ENCODE measurements at regions not wholly inside any gene's neighbourhood (a gene's known extent, or its start where the extent isn't known, plus 50 kb on each side); places are given as distances from the start of the nearest gene placed in this dataset.

DNA sequence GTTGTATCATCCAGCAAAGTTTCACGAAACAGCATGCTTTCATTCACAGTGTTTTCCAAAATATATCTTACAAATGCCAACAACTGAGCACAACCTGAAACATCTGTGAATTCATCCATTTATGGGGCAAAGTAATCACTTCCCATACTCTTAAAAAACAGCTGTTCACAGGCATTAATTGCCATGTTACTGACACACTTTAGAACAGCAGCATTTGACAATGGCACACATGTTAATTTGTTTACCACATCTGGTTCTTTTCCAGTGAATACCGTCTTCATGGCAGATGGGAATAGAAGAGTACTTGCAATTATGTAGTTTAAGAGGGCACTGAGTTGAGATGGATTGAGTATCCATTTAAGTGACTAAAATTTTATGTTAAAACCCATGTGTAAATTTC lies 347.4 kb upstream of the LRP1B start:
- Histone ChIP-seq H3K27me3 (ENCODE audit: insufficient read depth) (no peaks in the 10 kb centered on the region), H3K36me3 (replicated peaks in 1 of 2; ENCODE audit: control insufficient read depth in 1 of 2, insufficient read depth in 2 of 2, low read length in 1 of 2) (no peaks in the 10 kb centered on the region), H3K79me2 (ENCODE audit: insufficient read depth) (no peaks in the 10 kb centered on the region), H3K4me3 (ENCODE audit: low read depth in 2 of 2, low read length in 1 of 2) (no peak overlapping the region), H4K20me1 (ENCODE audit: insufficient read depth) (no peaks in the 10 kb centered on the region), H3F3A (replicated peaks; ENCODE audit: insufficient read depth) (no peaks in the 10 kb centered on the region), H3K4me2 (no peak overlapping the region), H3K27ac (ENCODE audit: low read depth in 2 of 2, low read length in 1 of 2) (no peak overlapping the region), H3K9me2 (no peaks in the 10 kb centered on the region), H3K9ac (no peak overlapping the region), H3K9me3 (no peaks in the 10 kb centered on the region), H2AFZ (ENCODE audit: low read depth) (no peak overlapping the region), H3K4me1 (ENCODE audit: control insufficient read depth in 1 of 2, insufficient read depth in 2 of 2, low read depth in 1 of 2, low read length in 1 of 2) (no peaks in the 10 kb centered on the region)
- POLR2A ChIA-PET: no interaction called here
- no peak for TF ChIP-seq MEF2A (IDR thresholded peaks at IDR 0.05; ENCODE audit: borderline replicate concordance, low read depth)
- no peak for TF ChIP-seq SMC3 (IDR thresholded peaks at IDR 0.05; ENCODE audit: low read depth, low read length)
- no peak for TF ChIP-seq CHD2 (IDR thresholded peaks at IDR 0.05; ENCODE audit: low read length, partially characterized antibody)
- no peak for TF ChIP-seq TEAD4 (IDR thresholded peaks at IDR 0.05; ENCODE audit: borderline replicate concordance, insufficient read depth)
- no peak for TF ChIP-seq MXI1 (IDR thresholded peaks at IDR 0.05; ENCODE audit: low read depth, low read length)
- no peak for TF ChIP-seq RAD21 (IDR thresholded peaks at IDR 0.05; ENCODE audit: low read length)
- no peak for TF ChIP-seq POLR2AphosphoS5 (IDR thresholded peaks at IDR 0.05; ENCODE audit: low read depth, low read length)
- TF ChIP-seq FOSL2 (IDR thresholded peaks at IDR 0.05; ENCODE audit: borderline replicate concordance, low read depth): no peak
- no peak for TF ChIP-seq EP300 (IDR thresholded peaks at IDR 0.05; ENCODE audit: borderline replicate concordance in 1 of 2, low read depth in 1 of 2, low read length in 1 of 2)
- TF ChIP-seq EZH2phosphoT487 (IDR thresholded peaks at IDR 0.05; ENCODE audit: borderline replicate concordance, low read depth): no peak
- no peak for TF ChIP-seq YY1 (IDR thresholded peaks at IDR 0.05; ENCODE audit: low read depth)
- TF ChIP-seq ELF1 (IDR thresholded peaks at IDR 0.05): no peak
- TF ChIP-seq, protein P1, sequence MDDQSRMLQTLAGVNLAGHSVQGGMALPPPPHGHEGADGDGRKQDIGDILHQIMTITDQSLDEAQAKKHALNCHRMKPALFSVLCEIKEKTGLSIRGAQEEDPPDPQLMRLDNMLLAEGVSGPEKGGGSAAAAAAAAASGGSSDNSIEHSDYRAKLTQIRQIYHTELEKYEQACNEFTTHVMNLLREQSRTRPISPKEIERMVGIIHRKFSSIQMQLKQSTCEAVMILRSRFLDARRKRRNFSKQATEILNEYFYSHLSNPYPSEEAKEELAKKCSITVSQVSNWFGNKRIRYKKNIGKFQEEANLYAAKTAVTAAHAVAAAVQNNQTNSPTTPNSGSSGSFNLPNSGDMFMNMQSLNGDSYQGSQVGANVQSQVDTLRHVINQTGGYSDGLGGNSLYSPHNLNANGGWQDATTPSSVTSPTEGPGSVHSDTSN (IDR thresholded peaks at IDR 0.05): no peak
- TF ChIP-seq RFX5 (IDR thresholded peaks at IDR 0.05; ENCODE audit: low read length): no peak
- no peak for TF ChIP-seq NRF1 (IDR thresholded peaks at IDR 0.05; ENCODE audit: low read depth, low read length)
- no peak for TF ChIP-seq FOXJ3 (CRISPR knock-in tag; IDR thresholded peaks at IDR 0.05)
- TF ChIP-seq CTCF (IDR thresholded peaks at IDR 0.05): no peak
- no peak for TF ChIP-seq FOXM1 (IDR thresholded peaks at IDR 0.05; ENCODE audit: low read depth)
- TF ChIP-seq, protein P2, sequence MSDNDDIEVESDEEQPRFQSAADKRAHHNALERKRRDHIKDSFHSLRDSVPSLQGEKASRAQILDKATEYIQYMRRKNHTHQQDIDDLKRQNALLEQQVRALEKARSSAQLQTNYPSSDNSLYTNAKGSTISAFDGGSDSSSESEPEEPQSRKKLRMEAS (IDR thresholded peaks at IDR 0.05; ENCODE audit: low read depth): no peak
- DNase-seq: no peak
- WGBS (ENCODE audit: low lambda C conversion rate): 54% methylated on average over 2 of the region's 2 CpGs
- CTCF ChIA-PET: no interaction called here
